HG02884 (cell line): ENCODE measurements at regions not wholly inside any gene's neighbourhood (a gene's known extent, or its start where the extent isn't known, plus 50 kb on each side); places are given as distances from the start of the nearest gene placed in this dataset.

ENCODE experiments used
- ATAC-seq: cut with Tn5 transposase; IDR thresholded peaks from one replicate; pipeline ENCODE4 v1.9.1; 2021; ENCODE audit warnings: mild to moderate bottlenecking, moderate library complexity; ENCODE audit not compliant: unreplicated experiment

DNA sequence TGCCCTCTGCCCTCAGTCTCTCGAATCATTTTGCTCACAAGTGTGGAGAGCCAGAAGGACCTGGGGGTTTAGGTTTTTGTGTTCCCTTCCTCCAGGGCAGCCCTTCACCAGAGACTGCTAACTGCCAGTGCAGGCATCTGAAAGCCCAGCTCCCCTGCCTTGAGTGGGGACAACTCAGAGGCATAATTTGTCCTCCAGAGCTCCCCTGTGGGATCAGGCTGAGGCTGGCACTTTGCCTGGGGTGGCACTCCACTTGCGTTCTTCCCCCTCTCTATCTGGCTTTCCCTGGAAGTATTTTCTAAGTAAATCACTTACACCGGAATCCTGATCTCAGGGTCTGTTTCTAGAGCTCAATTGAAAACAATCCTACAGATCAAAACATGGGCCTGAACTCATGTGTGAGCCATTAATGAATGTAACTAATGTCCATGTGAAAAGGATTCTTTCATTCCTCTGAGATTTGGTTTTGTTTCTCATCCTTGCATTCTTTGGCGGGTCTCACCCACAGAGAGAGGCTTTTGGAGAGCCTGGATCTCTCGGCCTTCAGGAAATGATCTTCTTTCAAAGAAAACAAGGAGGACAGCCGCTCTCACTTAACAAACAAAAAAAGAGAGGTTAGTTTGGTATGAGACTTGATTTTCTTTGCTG lies 125.7 kb upstream of the RIPOR2 start:
- no peak for ATAC-seq

DNA sequence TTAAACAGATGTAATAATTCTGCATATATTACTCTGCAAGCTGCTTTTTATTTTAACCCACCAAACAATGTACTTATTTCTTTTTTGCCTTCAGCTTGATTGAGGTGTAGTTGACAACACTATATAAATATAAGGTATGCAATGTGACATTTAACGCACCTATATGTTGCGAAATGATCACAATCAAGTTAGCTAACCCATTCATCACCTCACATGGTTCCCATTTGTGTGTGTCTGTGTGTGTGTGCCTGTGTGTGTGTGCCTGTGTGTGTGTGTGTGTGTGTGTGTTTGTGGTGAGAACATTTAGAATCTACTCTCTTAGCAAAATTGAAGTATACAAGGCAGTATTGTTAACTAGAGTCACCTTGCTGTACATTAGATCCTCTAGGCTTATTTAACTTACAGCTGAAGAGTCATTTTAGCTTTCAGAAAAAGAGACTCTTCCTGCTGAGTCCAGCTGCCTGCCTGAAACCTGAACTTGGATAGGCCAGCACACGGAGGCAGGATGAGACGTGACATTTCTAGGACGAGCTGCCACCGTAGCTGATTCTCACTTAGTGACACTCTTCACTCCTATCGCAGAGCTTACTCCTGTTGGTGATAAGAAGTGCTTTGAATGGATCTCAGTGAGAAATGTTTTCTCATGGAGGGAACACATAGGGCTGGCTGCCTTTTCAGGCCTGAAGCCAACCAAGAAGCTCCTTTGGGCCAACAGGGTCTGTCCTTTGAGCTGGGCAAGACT lies 126.5 kb upstream of the RIPOR2 start:
- ATAC-seq: no peak

GRCh38 chr6:25064006-25064405 lies 128.2 kb upstream of the RIPOR2 start:
- no peak for ATAC-seq

DNA sequence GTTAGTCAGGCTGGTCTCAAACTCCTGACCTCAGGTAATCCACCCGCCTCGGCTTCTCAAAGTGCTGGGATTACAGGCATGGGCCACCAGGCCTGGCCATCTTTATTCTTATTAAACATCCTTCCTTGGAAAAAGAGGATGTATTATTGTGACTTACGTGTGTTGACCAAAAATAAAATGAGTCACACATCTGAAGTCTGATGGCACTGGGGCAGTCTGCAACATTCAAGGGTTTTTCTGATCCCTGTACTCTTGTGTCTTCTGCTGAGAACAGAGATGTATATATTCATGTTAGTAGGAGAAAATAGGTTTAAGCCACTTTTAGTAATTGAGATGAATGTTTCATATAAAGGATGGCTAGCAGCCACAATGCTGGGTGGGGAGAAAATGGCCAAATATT lies 129.9 kb upstream of the RIPOR2 start:
- no peak for ATAC-seq

GRCh38 chr6:25066593-25066992 lies 130.8 kb upstream of the RIPOR2 start:
- ATAC-seq: no peak

GRCh38 chr6:25068866-25069265 lies 133.1 kb upstream of the RIPOR2 start:
- no peak for ATAC-seq

DNA sequence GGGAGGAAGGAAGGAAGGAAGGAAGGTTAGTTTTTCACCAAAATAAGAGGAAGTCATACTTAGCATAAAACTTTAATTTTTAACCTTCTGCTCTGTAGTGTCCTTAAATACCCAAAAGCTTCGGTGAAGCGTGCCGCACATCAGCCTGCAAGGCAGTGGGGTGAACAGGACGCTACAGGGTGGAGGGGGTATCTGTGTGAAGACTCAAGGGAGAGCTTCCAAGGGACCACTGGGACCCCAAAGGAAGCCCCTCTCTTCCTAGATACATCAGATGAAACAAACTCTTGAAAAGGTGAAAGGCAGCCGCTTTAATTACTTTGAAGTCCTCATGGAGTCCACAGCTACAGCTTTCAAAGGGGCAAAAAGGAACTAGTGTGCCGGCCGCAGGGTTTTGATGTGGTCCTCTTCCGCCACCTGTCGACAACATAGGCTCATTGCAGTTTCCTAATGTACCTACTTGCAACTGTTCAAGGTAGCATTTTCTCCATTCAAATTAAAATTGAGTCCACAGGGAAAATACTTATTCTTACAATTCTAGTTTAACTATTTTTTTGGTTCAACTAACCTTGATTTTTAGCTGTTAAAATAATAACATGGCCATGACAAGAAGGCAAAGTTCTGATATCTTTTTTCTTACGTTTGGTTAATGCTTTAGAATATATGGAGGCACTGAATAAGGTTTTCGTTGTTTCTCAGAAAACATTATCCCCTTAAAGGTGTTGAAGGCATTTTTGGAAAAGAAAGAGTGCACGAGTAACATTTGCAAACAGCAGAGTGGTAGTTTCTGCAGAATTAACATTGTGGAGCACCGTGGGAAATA lies 135.0 kb upstream of the RIPOR2 start:
- ATAC-seq: peak; percentile 79

GRCh38 chr6:25078141-25078540 lies 142.4 kb upstream of the RIPOR2 start:
- no peak for ATAC-seq

DNA sequence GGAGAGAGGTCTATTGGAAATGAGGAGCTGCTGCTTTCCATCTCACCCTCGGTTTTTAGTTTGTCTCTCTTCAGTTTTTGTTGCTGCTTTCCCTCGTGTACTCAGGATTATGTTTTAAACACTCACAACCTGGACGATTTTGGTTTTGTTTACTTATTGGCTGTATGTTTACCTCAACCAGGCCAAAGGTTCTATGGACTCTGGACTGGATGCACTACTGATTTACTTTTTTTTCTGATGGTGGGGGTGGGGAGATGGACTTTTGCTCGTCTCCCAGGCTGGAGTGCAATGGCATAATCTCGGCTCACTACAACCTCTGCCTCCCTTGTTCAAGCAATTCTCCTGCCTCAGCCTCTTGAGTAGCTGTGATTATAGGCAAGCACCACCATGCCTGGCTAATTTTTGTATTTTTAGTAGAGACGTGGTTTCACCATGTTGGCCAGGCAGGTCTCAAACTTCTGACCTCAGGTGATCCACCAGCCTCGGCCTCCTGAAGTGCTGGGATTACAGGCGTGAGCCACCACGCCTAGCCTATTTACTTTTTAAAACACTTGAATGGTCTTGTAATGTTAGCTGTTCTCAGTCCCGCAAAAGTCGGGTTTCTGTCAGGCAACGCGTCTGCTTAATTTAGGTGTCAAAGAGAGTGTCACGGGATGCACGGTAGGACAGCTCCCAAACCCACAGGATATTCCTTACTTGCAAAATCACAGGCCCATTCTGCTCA lies 148.2 kb upstream of the RIPOR2 start:
- no peak for ATAC-seq

DNA sequence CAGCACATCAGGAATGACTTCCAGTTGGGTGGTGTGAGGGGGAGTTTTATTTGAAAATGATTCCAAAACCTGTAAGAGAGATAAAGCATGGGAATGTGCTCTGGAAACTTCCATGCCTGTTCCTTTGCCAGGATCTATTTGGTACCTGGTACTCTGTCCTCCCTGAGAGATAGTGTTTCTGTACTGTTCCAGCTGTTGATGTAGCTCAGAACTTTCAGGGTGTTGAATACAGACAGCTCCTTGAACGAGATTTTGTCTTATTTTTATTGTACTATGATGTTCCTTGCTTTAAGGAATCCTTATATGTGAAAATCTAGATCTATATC lies 148.7 kb upstream of the RIPOR2 start:
- ATAC-seq: no peak

- no peak for ATAC-seq
Observed at GRCh38 chr6:25085756-25086155, 150.0 kb upstream of the RIPOR2 start.

- no peak for ATAC-seq
Observed at GRCh38 chr6:25086500-25087091, 150.8 kb upstream of the RIPOR2 start.

DNA sequence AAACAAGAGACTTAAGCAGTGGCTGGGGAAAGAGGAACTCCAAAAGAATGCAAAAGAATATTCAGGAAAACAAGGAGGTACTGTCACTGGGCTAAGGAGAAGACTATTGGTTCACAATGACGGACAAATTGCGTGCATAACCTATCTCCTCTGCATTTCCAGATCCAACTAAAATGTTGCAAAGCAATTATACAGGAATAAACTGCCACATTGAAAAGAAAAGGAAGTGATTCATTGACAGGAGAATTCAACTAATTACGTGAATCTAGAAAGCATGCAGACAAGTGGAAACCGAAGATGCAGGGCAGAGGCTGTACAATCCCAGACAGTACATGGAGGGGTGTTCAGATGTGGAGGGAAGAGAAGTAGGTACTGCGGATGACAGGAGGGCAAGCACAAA lies 152.8 kb upstream of the RIPOR2 start:
- no peak for ATAC-seq

- no peak for ATAC-seq
Observed at GRCh38 chr6:25089442-25089841, 153.7 kb upstream of the RIPOR2 start.

- ATAC-seq: no peak
Observed at GRCh38 chr6:25094726-25095125, 159.0 kb upstream of the RIPOR2 start.

DNA sequence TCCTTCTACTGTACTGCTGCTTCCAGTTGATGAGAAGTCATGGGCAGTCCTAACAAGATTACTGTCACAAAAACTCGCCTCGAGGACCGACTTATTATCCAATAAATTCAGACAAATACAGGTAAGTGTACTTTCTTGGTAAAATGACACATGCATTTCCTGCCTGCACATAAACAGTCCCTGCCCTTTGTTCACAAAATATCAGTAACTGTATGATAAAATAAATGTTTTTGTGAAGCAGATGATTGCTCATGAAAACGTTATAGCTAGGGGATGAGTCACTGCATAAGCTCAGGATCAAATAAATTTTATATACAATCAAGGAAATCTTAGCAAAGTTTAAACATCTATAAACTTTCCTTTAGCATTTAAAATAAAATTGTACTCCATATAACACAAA lies 164.5 kb upstream of the RIPOR2 start:
- ATAC-seq: no peak

DNA sequence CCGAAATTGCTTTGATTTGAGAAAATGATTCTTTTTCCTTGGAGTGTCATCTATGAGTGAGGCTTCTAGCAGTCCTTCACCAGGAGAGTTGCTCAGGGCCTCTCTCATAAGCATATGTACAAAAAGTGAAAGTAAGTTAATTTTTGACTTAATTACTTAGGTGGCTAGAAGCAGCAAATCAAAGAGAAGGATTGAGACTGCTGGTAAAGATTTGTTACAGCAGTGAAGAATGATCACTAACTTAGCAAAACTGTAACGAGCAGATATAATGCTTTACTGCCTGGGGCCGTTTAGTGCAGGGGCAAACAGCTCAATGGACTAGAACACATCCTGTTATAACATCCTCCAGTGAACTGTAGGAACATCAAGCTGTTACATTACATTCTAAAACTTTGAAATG lies 167.8 kb upstream of the RIPOR2 start:
- ATAC-seq: no peak

- no peak for ATAC-seq
Observed at GRCh38 chr6:25105070-25105925, 169.5 kb upstream of the RIPOR2 start.

- no peak for ATAC-seq
Observed at GRCh38 chr6:25107218-25107617, 171.5 kb upstream of the RIPOR2 start.

DNA sequence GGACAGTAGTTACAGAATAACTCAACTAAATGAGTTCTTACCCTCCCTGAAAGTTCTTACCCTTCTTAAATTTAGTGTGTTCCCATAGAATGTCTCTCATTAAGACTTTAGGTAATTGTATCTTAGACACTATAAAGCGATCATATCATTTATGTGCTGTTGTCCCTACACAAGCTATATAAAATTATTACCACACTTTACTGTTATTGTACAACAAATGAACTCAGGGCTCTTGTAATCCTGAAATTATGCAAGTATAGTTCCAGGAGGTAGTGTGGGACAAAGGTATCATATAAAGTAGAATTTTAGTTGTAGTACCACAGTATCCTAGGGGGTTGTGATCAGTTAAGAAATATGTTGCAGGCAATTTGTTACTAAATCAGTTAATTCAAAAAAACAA lies 167.4 kb upstream of the CARMIL1 start:
- ATAC-seq: no peak
